ENCODE measurements at regions not wholly inside any gene's neighbourhood (a gene's known extent, or its start where the extent isn't known, plus 50 kb on each side); places are given as distances from the start of the nearest gene placed in this dataset.

DNA sequence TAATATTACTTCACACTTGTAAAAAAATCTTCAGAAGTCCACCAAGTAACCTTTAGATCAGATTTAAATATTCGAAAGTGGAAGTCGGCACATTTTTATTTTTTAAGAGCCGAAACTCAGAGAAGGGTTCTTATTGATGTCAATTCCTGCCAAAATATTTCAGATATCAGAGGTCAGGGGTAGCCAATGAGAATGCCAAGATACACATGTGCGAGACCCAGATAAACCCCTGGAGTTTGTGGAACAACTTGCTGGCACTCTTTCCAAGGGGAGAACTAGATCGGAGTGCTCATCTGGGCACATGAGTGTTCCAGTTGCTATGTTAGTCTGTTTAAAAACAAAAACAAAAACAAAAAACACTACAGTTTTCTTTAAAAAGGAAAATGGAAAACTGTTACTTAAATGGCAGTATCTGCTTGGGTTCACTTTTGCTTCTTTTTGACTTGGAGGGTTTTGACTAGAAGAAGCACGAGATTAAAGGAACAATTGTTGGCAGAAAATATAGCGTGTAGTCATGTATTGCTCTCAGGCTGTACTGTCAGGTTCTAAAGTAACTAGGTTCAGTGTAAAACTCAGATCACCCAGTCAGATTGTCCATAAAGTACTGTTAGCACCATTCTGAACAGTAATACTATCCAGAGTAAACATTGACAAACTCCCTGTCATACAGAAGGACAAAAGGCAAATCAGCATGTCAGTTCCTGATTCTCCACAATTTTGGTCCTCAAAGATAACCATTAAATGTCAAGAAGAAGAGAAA lies 188.0 kb upstream of the PACRGL start:
- ATAC-seq (ENCODE audit: insufficient number of reproducible peaks, low FRiP score, low read depth), result no peak

DNA sequence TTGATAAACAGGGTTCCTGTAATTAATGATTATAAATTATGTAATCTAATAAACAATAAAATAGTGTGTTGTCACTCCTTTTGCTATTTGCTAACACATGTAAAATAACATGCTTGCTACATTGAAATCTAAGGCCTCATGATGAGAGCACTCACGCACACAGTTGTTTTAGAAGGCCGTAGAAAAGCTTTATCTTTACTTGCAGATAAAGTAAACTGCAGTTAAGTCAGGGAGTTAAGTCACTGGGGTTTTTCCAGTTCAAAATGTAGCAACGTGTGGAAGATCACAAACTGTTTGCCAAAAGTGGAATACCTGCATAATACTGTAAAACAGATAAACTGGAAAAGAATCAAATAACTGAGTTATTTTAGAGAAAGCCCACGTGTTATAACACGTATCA lies 187.3 kb upstream of the PACRGL start:
- ATAC-seq (ENCODE audit: insufficient number of reproducible peaks, low FRiP score, low read depth), result no peak
- no peak for DNase-seq (ENCODE audit: low spot score)

More for the DNA sequence above, 188.0 kb upstream of the PACRGL start:
- no peak for DNase-seq (ENCODE audit: low spot score)
- H3K27me3 ChIP-seq (replicated peaks; ENCODE audit: insufficient read depth), result no peaks in the 10 kb centered on the region
- H3K36me3 ChIP-seq, result no peaks in the 10 kb centered on the region
- TF ChIP-seq, protein P1, sequence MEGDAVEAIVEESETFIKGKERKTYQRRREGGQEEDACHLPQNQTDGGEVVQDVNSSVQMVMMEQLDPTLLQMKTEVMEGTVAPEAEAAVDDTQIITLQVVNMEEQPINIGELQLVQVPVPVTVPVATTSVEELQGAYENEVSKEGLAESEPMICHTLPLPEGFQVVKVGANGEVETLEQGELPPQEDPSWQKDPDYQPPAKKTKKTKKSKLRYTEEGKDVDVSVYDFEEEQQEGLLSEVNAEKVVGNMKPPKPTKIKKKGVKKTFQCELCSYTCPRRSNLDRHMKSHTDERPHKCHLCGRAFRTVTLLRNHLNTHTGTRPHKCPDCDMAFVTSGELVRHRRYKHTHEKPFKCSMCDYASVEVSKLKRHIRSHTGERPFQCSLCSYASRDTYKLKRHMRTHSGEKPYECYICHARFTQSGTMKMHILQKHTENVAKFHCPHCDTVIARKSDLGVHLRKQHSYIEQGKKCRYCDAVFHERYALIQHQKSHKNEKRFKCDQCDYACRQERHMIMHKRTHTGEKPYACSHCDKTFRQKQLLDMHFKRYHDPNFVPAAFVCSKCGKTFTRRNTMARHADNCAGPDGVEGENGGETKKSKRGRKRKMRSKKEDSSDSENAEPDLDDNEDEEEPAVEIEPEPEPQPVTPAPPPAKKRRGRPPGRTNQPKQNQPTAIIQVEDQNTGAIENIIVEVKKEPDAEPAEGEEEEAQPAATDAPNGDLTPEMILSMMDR (IDR thresholded peaks at IDR 0.05), result no peak
- H3K4me1 ChIP-seq (ENCODE audit: control insufficient read depth in 1 of 2, low read depth in 2 of 2), result peaks cover 0 to 10% of the 10 kb centered on the region in 2 donors
- no peak overlapping the region for H3K27ac ChIP-seq
- peak overlapping the region; percentile 18 for H3K4me3 ChIP-seq
- no peaks in the 10 kb centered on the region for H3K9me3 ChIP-seq

DNA sequence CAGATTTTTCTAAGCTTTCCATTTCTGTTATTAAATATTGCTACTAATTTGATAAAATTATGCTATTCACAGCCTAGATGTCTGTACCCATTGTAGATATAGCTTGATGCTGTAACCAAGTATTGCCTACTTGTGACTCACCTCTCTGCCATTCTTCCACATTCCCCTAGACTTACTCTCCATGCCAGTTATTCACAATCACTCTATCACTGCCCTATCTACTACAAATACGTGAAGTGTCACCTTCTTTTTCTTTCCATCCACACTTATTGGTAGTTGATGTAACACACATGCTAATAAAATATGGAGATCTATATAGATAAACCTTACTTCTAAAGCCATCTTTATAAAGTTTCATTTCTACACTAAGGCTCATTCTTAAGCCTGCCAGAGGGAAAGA lies 179.4 kb upstream of the PACRGL start:
- no peaks in the 10 kb centered on the region for H3K27me3 ChIP-seq (replicated peaks; ENCODE audit: insufficient read depth)
- H3K36me3 ChIP-seq, result peaks cover 6% of the 10 kb centered on the region
- no peak overlapping the region for H3K27ac ChIP-seq
- no peak for DNase-seq (ENCODE audit: low spot score)
- no peak for ATAC-seq (ENCODE audit: insufficient number of reproducible peaks, low FRiP score, low read depth)
- TF ChIP-seq, protein P1 (IDR thresholded peaks at IDR 0.05), result no peak
- H3K4me1 ChIP-seq (ENCODE audit: control insufficient read depth in 1 of 2, low read depth in 2 of 2), result no peaks in the 10 kb centered on the region
- H3K9me3 ChIP-seq, result no peaks in the 10 kb centered on the region
- H3K4me3 ChIP-seq, result no peak overlapping the region

More for the DNA sequence above, 187.3 kb upstream of the PACRGL start:
- no peaks in the 10 kb centered on the region for H3K9me3 ChIP-seq
- H3K36me3 ChIP-seq, result no peaks in the 10 kb centered on the region
- no peak overlapping the region for H3K27ac ChIP-seq
- no peaks in the 10 kb centered on the region for H3K27me3 ChIP-seq (replicated peaks; ENCODE audit: insufficient read depth)
- TF ChIP-seq, protein P1 (IDR thresholded peaks at IDR 0.05), result no peak
- peaks cover 0 to 10% of the 10 kb centered on the region in 2 donors for H3K4me1 ChIP-seq (ENCODE audit: control insufficient read depth in 1 of 2, low read depth in 2 of 2)
- H3K4me3 ChIP-seq, result no peak overlapping the region

DNA sequence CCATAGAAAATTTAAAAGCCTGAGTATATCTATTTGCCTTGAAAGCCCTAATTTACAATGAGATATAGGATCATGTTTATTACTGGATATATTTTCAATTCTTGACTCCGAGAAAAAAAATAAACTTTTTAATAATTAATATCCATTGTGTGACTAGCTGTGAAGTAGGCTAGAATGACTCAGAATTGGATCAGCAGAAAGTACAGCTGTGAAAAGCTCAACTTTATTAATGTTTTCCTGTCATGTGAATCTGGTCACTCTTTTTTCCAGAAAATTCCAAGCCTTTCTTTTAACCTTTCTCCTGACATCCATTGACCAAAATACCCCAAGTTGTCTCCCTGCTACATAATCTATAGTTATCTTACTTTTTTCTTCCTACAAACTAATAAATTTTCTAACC lies 171.8 kb upstream of the PACRGL start:
- ATAC-seq (ENCODE audit: insufficient number of reproducible peaks, low FRiP score, low read depth), result no peak
- H3K4me3 ChIP-seq, result no peak overlapping the region
- no peak for DNase-seq (ENCODE audit: low spot score)

DNA sequence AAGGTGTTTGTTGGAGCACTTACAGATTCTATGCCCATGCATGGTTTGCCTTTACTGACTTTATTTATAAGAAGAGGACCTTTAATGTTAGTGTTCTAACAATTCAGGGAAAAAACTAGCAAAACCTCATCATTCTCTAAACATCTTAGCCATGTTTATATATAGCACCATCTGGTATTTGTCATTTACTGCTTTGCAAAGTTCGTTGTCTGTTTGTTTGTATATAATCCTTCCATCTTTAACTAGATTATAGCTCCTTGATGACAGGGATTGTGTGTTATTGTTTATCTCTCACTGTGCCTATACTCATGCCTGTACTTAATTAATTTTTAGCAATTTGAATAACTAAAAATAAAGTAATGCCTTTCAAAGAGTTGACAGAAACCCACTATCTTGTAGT lies 170.6 kb upstream of the PACRGL start:
- no peak for DNase-seq (ENCODE audit: low spot score)
- peaks cover 6% of the 10 kb centered on the region for H3K36me3 ChIP-seq

More for the DNA sequence above, 171.8 kb upstream of the PACRGL start:
- Histone ChIP-seq H3K4me1 (ENCODE audit: control insufficient read depth in 1 of 2, low read depth in 2 of 2) (no peaks in the 10 kb centered on the region), H3K27me3 (replicated peaks; ENCODE audit: insufficient read depth) (no peaks in the 10 kb centered on the region), H3K36me3 (peaks cover 6% of the 10 kb centered on the region), H3K9me3 (no peaks in the 10 kb centered on the region), H3K27ac (no peak overlapping the region)
- TF ChIP-seq, protein P1 (IDR thresholded peaks at IDR 0.05), result no peak

More for the DNA sequence above, 170.6 kb upstream of the PACRGL start:
- ATAC-seq (ENCODE audit: insufficient number of reproducible peaks, low FRiP score, low read depth), result no peak
- TF ChIP-seq, protein P1 (IDR thresholded peaks at IDR 0.05), result no peak
- Histone ChIP-seq H3K9me3 (no peaks in the 10 kb centered on the region), H3K4me3 (no peak overlapping the region), H3K27ac (no peak overlapping the region), H3K27me3 (replicated peaks; ENCODE audit: insufficient read depth) (no peaks in the 10 kb centered on the region), H3K4me1 (ENCODE audit: control insufficient read depth in 1 of 2, low read depth in 2 of 2) (no peaks in the 10 kb centered on the region)

All from thoracic aorta (tissue), 2 donors.